ENCODE measurements at regions not wholly inside any gene's neighbourhood (a gene's known extent, or its start where the extent isn't known, plus 50 kb on each side); places are given as distances from the start of the nearest gene placed in this dataset.

DNA sequence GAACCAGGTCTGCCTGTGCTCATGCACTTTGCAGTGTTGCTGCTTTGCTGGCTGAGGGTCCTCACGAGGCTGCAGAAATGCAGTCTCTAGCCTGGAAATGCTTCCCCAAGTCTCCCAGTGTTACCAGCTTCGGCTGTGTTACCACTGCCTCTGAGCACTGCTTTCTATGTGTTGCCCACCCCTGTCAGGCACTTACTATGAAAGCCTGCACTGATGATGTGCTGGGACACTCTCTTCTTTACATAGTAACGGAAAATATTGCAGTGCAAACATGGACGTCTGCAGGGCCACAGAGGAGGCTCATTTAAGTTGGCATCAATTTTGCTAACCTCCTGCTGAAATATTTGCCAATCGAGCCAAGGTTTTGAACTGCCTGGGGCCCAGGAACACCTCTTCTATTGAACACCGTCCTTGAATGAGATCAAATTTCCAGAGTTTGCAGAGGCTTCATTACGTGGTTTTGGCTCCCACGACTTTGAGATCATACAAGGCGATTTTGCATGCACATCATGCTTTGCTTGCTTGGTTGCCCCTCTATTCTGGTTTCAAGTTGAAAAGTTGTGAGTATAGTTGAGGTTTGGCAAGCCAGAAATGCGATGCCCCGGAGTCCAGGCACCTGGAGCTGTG lies 404.7 kb upstream of the PODXL start:
- TF ChIP-seq SUZ12 (IDR thresholded peaks at IDR 0.05; ENCODE audit: extremely low read depth, insufficient read depth, insufficient read length) (no peak), YY1 (IDR thresholded peaks at IDR 0.05; ENCODE audit: insufficient read depth, insufficient read length) (no peak), ZNF274 (IDR thresholded peaks at IDR 0.05; ENCODE audit: low read depth, low read length) (no peak)

All from NT2/D1 (cell line).